ENCODE measurements at regions not wholly inside any gene's neighbourhood (a gene's known extent, or its start where the extent isn't known, plus 50 kb on each side); places are given as distances from the start of the nearest gene placed in this dataset.

GRCh38 chr1:3986686-3987218, 86.7 kb upstream of the C1orf174 start:
- Histone ChIP-seq H3K9ac (ENCODE audit: low read length) (no peak overlapping the region), H3K27me3 (ENCODE audit: low read depth, low read length) (no peaks in the 10 kb centered on the region), H4K20me1 (ENCODE audit: insufficient read depth, low read length) (no peaks in the 10 kb centered on the region), H3K27ac (ENCODE audit: low read length) (no peak overlapping the region), H3K4me3 (ENCODE audit: low read length) (no peak overlapping the region), H3K4me2 (ENCODE audit: low read length) (no peak overlapping the region), H3K36me3 (replicated peaks; ENCODE audit: low read depth, low read length) (no peaks in the 10 kb centered on the region), H3K4me1 (ENCODE audit: low read length) (no peaks in the 10 kb centered on the region), H3K9me3 (ENCODE audit: insufficient read depth, low read length) (no peaks in the 10 kb centered on the region), H2AFZ (ENCODE audit: low read depth, low read length) (no peak overlapping the region), H3K79me2 (ENCODE audit: low read length) (no peaks in the 10 kb centered on the region)
- TF ChIP-seq CTCF (IDR thresholded peaks at IDR 0.05; ENCODE audit: low read depth, low read length) (no peak), EZH2phosphoT487 (IDR thresholded peaks at IDR 0.05; ENCODE audit: low read depth) (no peak)

DNA sequence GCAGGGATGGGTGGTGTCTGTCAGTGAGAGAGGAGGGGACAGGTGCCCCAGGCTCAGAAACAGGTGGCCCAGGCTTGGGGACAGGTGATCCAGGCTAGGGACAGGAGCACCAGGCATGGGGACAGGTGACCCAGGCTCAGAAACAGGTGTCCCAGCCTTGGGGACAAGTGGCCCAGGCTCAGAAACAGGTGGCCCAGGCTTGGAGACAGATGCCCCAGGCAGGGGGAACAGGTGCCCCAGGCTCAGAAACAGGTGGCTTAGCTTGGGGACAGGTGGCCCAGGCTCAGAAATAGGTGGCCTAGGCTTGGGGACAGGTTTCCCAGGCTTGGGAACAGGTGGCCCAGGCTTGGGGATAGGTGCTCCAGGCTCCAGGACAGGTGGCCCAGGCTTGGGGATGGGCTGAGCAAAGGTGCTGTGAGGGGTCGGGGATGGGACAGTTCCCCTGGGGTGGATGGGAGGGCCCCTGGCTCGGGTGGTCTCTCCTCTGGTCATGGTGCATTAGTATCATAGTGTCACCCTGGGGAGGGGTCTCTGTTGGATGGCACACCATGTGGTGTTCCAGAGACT, 87.7 kb upstream of the C1orf174 start:
- Histone ChIP-seq H3K27ac (ENCODE audit: low read length) (no peak overlapping the region), H3K4me2 (ENCODE audit: low read length) (no peak overlapping the region), H3K9me3 (ENCODE audit: insufficient read depth, low read length) (no peaks in the 10 kb centered on the region), H3K27me3 (ENCODE audit: low read depth, low read length) (no peaks in the 10 kb centered on the region), H2AFZ (ENCODE audit: low read depth, low read length) (no peak overlapping the region), H4K20me1 (ENCODE audit: insufficient read depth, low read length) (no peaks in the 10 kb centered on the region), H3K79me2 (ENCODE audit: low read length) (no peaks in the 10 kb centered on the region), H3K36me3 (replicated peaks; ENCODE audit: low read depth, low read length) (no peaks in the 10 kb centered on the region), H3K9ac (ENCODE audit: low read length) (no peak overlapping the region), H3K4me3 (ENCODE audit: low read length) (no peak overlapping the region), H3K4me1 (ENCODE audit: low read length) (no peaks in the 10 kb centered on the region)
- TF ChIP-seq CTCF (IDR thresholded peaks at IDR 0.05; ENCODE audit: low read depth, low read length) (no peak), EZH2phosphoT487 (IDR thresholded peaks at IDR 0.05; ENCODE audit: low read depth) (no peak)

- H3K27ac ChIP-seq (ENCODE audit: low read length), result no peak overlapping the region
- H3K9ac ChIP-seq (ENCODE audit: low read length), result no peak overlapping the region
- no peaks in the 10 kb centered on the region for H3K4me1 ChIP-seq (ENCODE audit: low read length)
- no peaks in the 10 kb centered on the region for H3K36me3 ChIP-seq (replicated peaks; ENCODE audit: low read depth, low read length)
- H3K9me3 ChIP-seq (ENCODE audit: insufficient read depth, low read length), result no peaks in the 10 kb centered on the region
- H3K27me3 ChIP-seq (ENCODE audit: low read depth, low read length), result no peaks in the 10 kb centered on the region
- no peaks in the 10 kb centered on the region for H3K79me2 ChIP-seq (ENCODE audit: low read length)
- TF ChIP-seq EZH2phosphoT487 (IDR thresholded peaks at IDR 0.05; ENCODE audit: low read depth) (no peak), CTCF (IDR thresholded peaks at IDR 0.05; ENCODE audit: low read depth, low read length) (no peak)
- no peak overlapping the region for H2AFZ ChIP-seq (ENCODE audit: low read depth, low read length)
- H3K4me2 ChIP-seq (ENCODE audit: low read length), result no peak overlapping the region
- H3K4me3 ChIP-seq (ENCODE audit: low read length), result no peak overlapping the region
- H4K20me1 ChIP-seq (ENCODE audit: insufficient read depth, low read length), result no peaks in the 10 kb centered on the region
These were observed 88.4 kb upstream of the C1orf174 start for GRCh38 chr1:3988431-3988830.

- no peaks in the 10 kb centered on the region for H3K36me3 ChIP-seq (replicated peaks; ENCODE audit: low read depth, low read length)
- H3K4me1 ChIP-seq (ENCODE audit: low read length), result no peaks in the 10 kb centered on the region
- no peaks in the 10 kb centered on the region for H3K27me3 ChIP-seq (ENCODE audit: low read depth, low read length)
- no peak overlapping the region for H2AFZ ChIP-seq (ENCODE audit: low read depth, low read length)
- no peaks in the 10 kb centered on the region for H4K20me1 ChIP-seq (ENCODE audit: insufficient read depth, low read length)
- H3K9ac ChIP-seq (ENCODE audit: low read length), result no peak overlapping the region
- no peaks in the 10 kb centered on the region for H3K9me3 ChIP-seq (ENCODE audit: insufficient read depth, low read length)
- H3K4me3 ChIP-seq (ENCODE audit: low read length), result no peak overlapping the region
- H3K27ac ChIP-seq (ENCODE audit: low read length), result no peak overlapping the region
- H3K4me2 ChIP-seq (ENCODE audit: low read length), result no peak overlapping the region
- TF ChIP-seq EZH2phosphoT487 (IDR thresholded peaks at IDR 0.05; ENCODE audit: low read depth) (no peak), CTCF (IDR thresholded peaks at IDR 0.05; ENCODE audit: low read depth, low read length) (no peak)
- H3K79me2 ChIP-seq (ENCODE audit: low read length), result no peaks in the 10 kb centered on the region
These were observed 89.4 kb upstream of the C1orf174 start for GRCh38 chr1:3989465-3989864.
